MCF 10A (cell line): ENCODE measurements at regions not wholly inside any gene's neighbourhood (a gene's known extent, or its start where the extent isn't known, plus 50 kb on each side); places are given as distances from the start of the nearest gene placed in this dataset.
"Not testable (repeated sequence)": the region's sequence is repeated elsewhere in the genome, so short reads cannot be mapped to it uniquely, and the experiment has no call there.

Source experiments
- BruUV-seq: library from RNA; stranded (reverse); fragments of 400-500 nt; replicated peaks from 2 replicates; lab custom pipeline; 2021; lab: Mats Ljungman, UMichigan
- CTCF ChIA-PET: fragments of 300-600 bp; sonication (Branson Sonifier 250); formaldehyde crosslinking; extraction: SDS; loops from one replicate; lab custom pipeline; 2021; ENCODE audit warnings: antibody characterized with exemption, inconsistent platforms; lab: Yijun Ruan, JAX
- POLR2A ChIA-PET: fragments of 300-600, 350-650 bp; sonication (Branson Sonifier 250); formaldehyde crosslinking; extraction: SDS; loops from one replicate; lab custom pipeline; 2020; ENCODE audit warnings: antibody characterized with exemption, inconsistent platforms; lab: Yijun Ruan, JAX
- DNase-seq: peaks from one replicate; pipeline ENCODE4 v3.0.0-alpha.2; 2018; ENCODE audit not compliant: unreplicated experiment
- H3K27ac Mint-ChIP-seq: one replicate; pipeline ENCODE4 v1.8.0; 2022; ENCODE audit warnings: mild to moderate bottlenecking, low read depth, mixed read lengths; ENCODE audit not compliant: unreplicated experiment
- H3K27me3 Mint-ChIP-seq: one replicate; pipeline ENCODE4 v1.8.0; 2022; ENCODE audit warnings: mixed read lengths; ENCODE audit not compliant: insufficient read depth, unreplicated experiment
- H3K36me3 Mint-ChIP-seq: one replicate; pipeline ENCODE4 v1.8.0; 2022; ENCODE audit warnings: mild to moderate bottlenecking, moderate library complexity, mixed read lengths; ENCODE audit not compliant: insufficient read depth, unreplicated experiment
- H3K4me1 Mint-ChIP-seq: one replicate; pipeline ENCODE4 v1.8.0; 2022; ENCODE audit warnings: mixed read lengths; ENCODE audit not compliant: insufficient read depth, unreplicated experiment
- H3K4me3 Mint-ChIP-seq: one replicate; pipeline ENCODE4 v1.8.0; 2022; ENCODE audit warnings: mild to moderate bottlenecking, moderate library complexity, mixed read lengths; ENCODE audit not compliant: unreplicated experiment
- H3K9me3 Mint-ChIP-seq: one replicate; pipeline ENCODE4 v1.8.0; 2022; ENCODE audit warnings: mixed read lengths; ENCODE audit not compliant: unreplicated experiment
- intact Hi-C: fragments of 100-400 bp; cut with micrococcal nuclease; formaldehyde crosslinking; loops from 2 replicates; pipeline ENCODE4 v1.14.1; 2022
- TF ChIP-seq, protein P1 (sequence below): fragments of 200-600 bp; IDR thresholded peaks from one replicate; pipeline ENCODE4 v1.8.0; 2022; ENCODE audit warnings: antibody characterized with exemption, mild to moderate bottlenecking; ENCODE audit not compliant: unreplicated experiment

DNA sequence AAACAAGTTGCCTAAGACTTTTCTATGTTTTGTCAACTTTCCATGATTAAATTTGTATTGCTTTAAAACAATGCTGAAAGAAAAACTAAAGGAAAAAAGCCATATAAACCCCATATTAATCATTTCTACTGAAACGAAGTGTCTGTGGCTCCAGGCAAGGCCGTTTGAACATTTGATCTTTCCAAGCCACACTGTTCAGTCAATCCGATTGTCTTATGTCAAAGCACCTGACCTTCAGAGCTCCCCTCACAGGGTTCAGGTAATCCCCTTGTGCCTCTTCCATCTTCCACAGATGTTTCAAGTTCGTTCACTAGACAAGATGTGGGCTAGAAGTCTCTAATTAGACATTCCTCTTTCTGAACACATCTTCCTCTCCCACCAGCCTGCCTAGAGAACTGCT is 177.1 kb upstream of the NUDT10 start:
- Mint-ChIP-seq H3K36me3 (no peaks in the 10 kb centered on the region), H3K27ac (no peak overlapping the region), H3K9me3 (no peaks in the 10 kb centered on the region), H3K4me3 (no peak overlapping the region), H3K4me1 (no peaks in the 10 kb centered on the region), H3K27me3 (peaks cover 29% of the 10 kb centered on the region)
- TF ChIP-seq, protein P1, sequence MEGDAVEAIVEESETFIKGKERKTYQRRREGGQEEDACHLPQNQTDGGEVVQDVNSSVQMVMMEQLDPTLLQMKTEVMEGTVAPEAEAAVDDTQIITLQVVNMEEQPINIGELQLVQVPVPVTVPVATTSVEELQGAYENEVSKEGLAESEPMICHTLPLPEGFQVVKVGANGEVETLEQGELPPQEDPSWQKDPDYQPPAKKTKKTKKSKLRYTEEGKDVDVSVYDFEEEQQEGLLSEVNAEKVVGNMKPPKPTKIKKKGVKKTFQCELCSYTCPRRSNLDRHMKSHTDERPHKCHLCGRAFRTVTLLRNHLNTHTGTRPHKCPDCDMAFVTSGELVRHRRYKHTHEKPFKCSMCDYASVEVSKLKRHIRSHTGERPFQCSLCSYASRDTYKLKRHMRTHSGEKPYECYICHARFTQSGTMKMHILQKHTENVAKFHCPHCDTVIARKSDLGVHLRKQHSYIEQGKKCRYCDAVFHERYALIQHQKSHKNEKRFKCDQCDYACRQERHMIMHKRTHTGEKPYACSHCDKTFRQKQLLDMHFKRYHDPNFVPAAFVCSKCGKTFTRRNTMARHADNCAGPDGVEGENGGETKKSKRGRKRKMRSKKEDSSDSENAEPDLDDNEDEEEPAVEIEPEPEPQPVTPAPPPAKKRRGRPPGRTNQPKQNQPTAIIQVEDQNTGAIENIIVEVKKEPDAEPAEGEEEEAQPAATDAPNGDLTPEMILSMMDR = no peak
- ChIA-PET CTCF (interaction anchor here (0.5 kb wide), 1 partner anchor 292 kb away, joined by 3 read pairs; no protein-coding TSS in a partner anchor), POLR2A (no interaction called here)
- intact Hi-C loops = no loop called here
- BruUV-seq = no TSS peak
- no peak for DNase-seq

DNA sequence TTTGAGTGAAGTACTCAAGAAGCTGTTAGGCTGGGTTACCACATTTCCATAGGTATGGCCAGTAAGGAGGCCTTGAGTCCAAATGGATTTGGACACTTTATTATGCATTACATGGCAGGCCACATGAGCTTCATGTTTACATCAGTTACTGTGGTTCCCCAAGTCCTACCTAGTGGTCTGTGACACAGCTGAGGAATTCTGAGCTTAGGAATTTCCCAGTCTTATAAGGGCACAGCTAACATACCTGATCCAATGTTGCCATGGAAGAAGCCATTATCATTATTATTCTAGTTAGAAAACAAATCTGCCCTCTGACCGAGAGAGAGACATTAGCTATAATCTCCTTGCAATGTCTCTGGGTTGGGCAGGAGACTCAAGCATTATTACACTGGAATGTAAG is 174.4 kb upstream of the NUDT10 start:
- no TSS peak for BruUV-seq
- CTCF ChIA-PET = no interaction called here
- DNase-seq = no peak
- Mint-ChIP-seq H3K27ac (no peak overlapping the region), H3K4me3 (no peak overlapping the region), H3K9me3 (no peaks in the 10 kb centered on the region), H3K4me1 (no peaks in the 10 kb centered on the region), H3K36me3 (no peaks in the 10 kb centered on the region), H3K27me3 (peaks cover 17% of the 10 kb centered on the region)
- TF ChIP-seq, protein P1 = no peak
- POLR2A ChIA-PET = no interaction called here
- intact Hi-C loops = no loop called here

- H3K36me3 Mint-ChIP-seq, H3K27ac Mint-ChIP-seq, DNase-seq, POLR2A ChIA-PET, H3K9me3 Mint-ChIP-seq, H3K4me1 Mint-ChIP-seq, CTCF ChIA-PET, BruUV-seq, intact Hi-C loops, H3K4me3 Mint-ChIP-seq: not testable (repeated sequence)
- H3K27me3 Mint-ChIP-seq = peaks cover 19% of the 10 kb centered on the region
Measured at GRCh38 chrX:51159378-51159777, 173.2 kb upstream of the NUDT10 start.

DNA sequence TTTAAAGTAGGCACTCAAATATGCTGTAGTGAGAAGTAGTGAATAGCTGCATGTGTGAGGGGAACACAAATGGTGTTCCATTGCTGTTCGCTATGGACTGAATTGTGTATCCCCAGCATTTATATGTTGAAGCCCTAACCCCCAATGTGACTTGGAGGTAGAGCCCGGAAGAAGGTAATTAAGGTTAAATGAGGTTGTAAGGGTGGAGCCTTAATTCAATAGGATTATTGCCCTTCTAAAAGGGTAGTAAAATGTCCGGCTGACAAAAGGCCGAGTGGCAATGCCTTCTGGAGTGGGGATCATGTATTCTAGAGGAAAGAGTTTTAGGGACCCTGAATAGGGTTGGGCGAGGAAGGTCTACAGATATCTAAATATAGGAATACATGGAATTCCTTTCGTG is 168.9 kb upstream of the NUDT10 start:
- ChIA-PET CTCF (no interaction called here), POLR2A (no interaction called here)
- TF ChIP-seq, protein P1 = no peak
- no peak for DNase-seq
- Mint-ChIP-seq H3K9me3 (no peaks in the 10 kb centered on the region), H3K4me3 (no peak overlapping the region), H3K4me1 (no peaks in the 10 kb centered on the region), H3K27me3 (peaks cover 30% of the 10 kb centered on the region), H3K36me3 (no peaks in the 10 kb centered on the region), H3K27ac (no peak overlapping the region)
- intact Hi-C loops = no loop called here
- BruUV-seq = no TSS peak

- peaks cover 53% of the 10 kb centered on the region for H3K27me3 Mint-ChIP-seq
- BruUV-seq, POLR2A ChIA-PET, DNase-seq, H3K4me3 Mint-ChIP-seq, H3K36me3 Mint-ChIP-seq, H3K9me3 Mint-ChIP-seq, H3K27ac Mint-ChIP-seq, intact Hi-C loops, H3K4me1 Mint-ChIP-seq: not testable (repeated sequence)
- CTCF ChIA-PET = interaction anchor here (0.6 kb wide), 1 partner anchor 33 kb away, joined by 3 read pairs; no protein-coding TSS in a partner anchor
Measured at GRCh38 chrX:51178356-51178900, 154.2 kb upstream of the NUDT10 start.

- peaks cover 40% of the 10 kb centered on the region for H3K27me3 Mint-ChIP-seq
- H3K36me3 Mint-ChIP-seq, BruUV-seq, POLR2A ChIA-PET, H3K4me3 Mint-ChIP-seq, H3K27ac Mint-ChIP-seq, H3K9me3 Mint-ChIP-seq, CTCF ChIA-PET, DNase-seq, intact Hi-C loops, H3K4me1 Mint-ChIP-seq: not testable (repeated sequence)
Measured at GRCh38 chrX:51179805-51180204, 152.8 kb upstream of the NUDT10 start.
